SK-N-SH treated with all-trans-retinoic acid at 6 μM for 48 hours (cell line): ENCODE measurements at regions not wholly inside any gene's neighbourhood (a gene's known extent, or its start where the extent isn't known, plus 50 kb on each side); places are given as distances from the start of the nearest gene placed in this dataset.
"Not testable (repeated sequence)": the region's sequence is repeated elsewhere in the genome, so short reads cannot be mapped to it uniquely, and the experiment has no call there.

Source experiments
- ATAC-seq: fragments of 200-7000 bp; cut with Tn5 transposase; 3 replicates; pipeline ENCODE4 v1.9.1; 2020; ENCODE audit warnings: mild to moderate bottlenecking, moderate library complexity
- ARNTL ChIP-seq: fragments of 450-650 bp; formaldehyde crosslinking; IDR thresholded peaks from 2 replicates; pipeline ENCODE4 v1.5.0; 2020; ENCODE audit warnings: low read depth, mild to moderate bottlenecking, moderate library complexity, borderline replicate concordance
- BACH2 ChIP-seq: fragments of 250-450 bp; sonication (Bioruptor Pico); IDR thresholded peaks from 2 replicates; pipeline ENCODE4 v1.9.0; 2021; ENCODE audit warnings: mild to moderate bottlenecking, borderline replicate concordance
- CSDC2 ChIP-seq: fragments of 250-450 bp; sonication (Bioruptor Pico); IDR thresholded peaks from 2 replicates; pipeline ENCODE4 v1.5.0; 2020; ENCODE audit warnings: mild to moderate bottlenecking, moderate library complexity
- CSRNP3 ChIP-seq: fragments of 250-450 bp; sonication (Bioruptor Pico); IDR thresholded peaks from 2 replicates; pipeline ENCODE4 v1.5.1; 2021; ENCODE audit warnings: mild to moderate bottlenecking, moderate library complexity
- ESRRG ChIP-seq: fragments of 250-450 bp; sonication (Bioruptor Pico); IDR thresholded peaks from 2 replicates; pipeline ENCODE4 v1.6.1; 2021; ENCODE audit warnings: mild to moderate bottlenecking
- GLIS3 ChIP-seq: fragments of 250-450 bp; sonication (Bioruptor Pico); IDR thresholded peaks from 2 replicates; pipeline ENCODE4 v1.5.0; 2020; ENCODE audit warnings: mild to moderate bottlenecking, moderate library complexity
- ISL1 ChIP-seq: fragments of 250-450 bp; sonication (Bioruptor Pico); IDR thresholded peaks from 2 replicates; pipeline ENCODE4 v2.1.2; 2022; ENCODE audit warnings: mild to moderate bottlenecking, moderate library complexity
- OSR1 ChIP-seq: fragments of 250-450 bp; sonication (Bioruptor Pico); IDR thresholded peaks from 2 replicates; pipeline ENCODE4 v1.8.0; 2022; ENCODE audit warnings: moderate library complexity, mild to moderate bottlenecking, inconsistent platforms
- PPARA ChIP-seq: fragments of 250-450 bp; sonication (Bioruptor Pico); IDR thresholded peaks from 2 replicates; pipeline ENCODE4 v1.5.0; 2020; ENCODE audit warnings: mild to moderate bottlenecking, borderline replicate concordance
- RARB ChIP-seq: fragments of 250-450 bp; sonication (Bioruptor Pico); IDR thresholded peaks from 2 replicates; pipeline ENCODE4 v1.8.0; 2021; ENCODE audit warnings: mild to moderate bottlenecking, moderate library complexity
- SNAI2 ChIP-seq: fragments of 250-450 bp; sonication (Bioruptor Pico); IDR thresholded peaks from 2 replicates; pipeline ENCODE4 v1.5.0; 2020; ENCODE audit warnings: mild to moderate bottlenecking, moderate library complexity
- TCF4 ChIP-seq: fragments of 250-450 bp; sonication (Bioruptor Pico); IDR thresholded peaks from 2 replicates; pipeline ENCODE4 v1.8.0; 2021; ENCODE audit warnings: mild to moderate bottlenecking, moderate library complexity, borderline replicate concordance
- TOX ChIP-seq: fragments of 250-450 bp; sonication (Bioruptor Pico); IDR thresholded peaks from 2 replicates; pipeline ENCODE4 v1.8.0; 2021; ENCODE audit warnings: mild to moderate bottlenecking, moderate library complexity, borderline replicate concordance
- ZFP30 ChIP-seq: fragments of 450-650 bp; formaldehyde crosslinking; IDR thresholded peaks from 2 replicates; pipeline ENCODE4 v1.5.0; 2022; ENCODE audit warnings: mild to moderate bottlenecking, moderate library complexity
- ZNF565 ChIP-seq: fragments of 450-650 bp; formaldehyde crosslinking; conservative IDR thresholded peaks from 2 replicates; pipeline ENCODE4 v1.5.0; 2020; ENCODE audit warnings: low read depth, mild to moderate bottlenecking, moderate library complexity
- ZNF70 ChIP-seq: fragments of 450-650 bp; formaldehyde crosslinking; IDR thresholded peaks from 2 replicates; pipeline ENCODE4 v1.5.0; 2020; ENCODE audit warnings: mild to moderate bottlenecking, moderate library complexity
- ZNF8 ChIP-seq: fragments of 450-650 bp; formaldehyde crosslinking; IDR thresholded peaks from 2 replicates; pipeline ENCODE4 v1.5.0; 2020; ENCODE audit warnings: mild to moderate bottlenecking, moderate library complexity
- TF ChIP-seq, protein P1 (sequence below): fragments of 250-450 bp; sonication (Bioruptor Pico); IDR thresholded peaks from 2 replicates; pipeline ENCODE4 v1.8.0; 2021; ENCODE audit warnings: low read depth, mild to moderate bottlenecking, moderate library complexity, borderline replicate concordance
- TF ChIP-seq, protein P2 (sequence below): fragments of 250-450 bp; sonication (Bioruptor Pico); IDR thresholded peaks from 2 replicates; pipeline ENCODE4 v1.5.1; 2020; ENCODE audit warnings: low read depth, mild to moderate bottlenecking, moderate library complexity
- TF ChIP-seq, protein P3 (sequence below): fragments of 250-450 bp; sonication (Bioruptor Pico); IDR thresholded peaks from 2 replicates; pipeline ENCODE4 v1.8.0; 2020; ENCODE audit warnings: mild to moderate bottlenecking, moderate library complexity, borderline replicate concordance

GRCh38 chr11:67795746-67796145, 121.3 kb upstream of the ALDH3B2 start:
- no peak for ATAC-seq
- TF ChIP-seq PPARA (CRISPR knock-in tag) (no peak), TCF4 (CRISPR knock-in tag) (no peak), ARNTL (CRISPR knock-in tag) (no peak), OSR1 (CRISPR knock-in tag) (no peak), ZNF8 (no peak), GLIS3 (CRISPR knock-in tag) (no peak), ISL1 (CRISPR knock-in tag) (no peak), SNAI2 (no peak), RARB (CRISPR knock-in tag) (no peak), TOX (CRISPR knock-in tag) (no peak), ZNF70 (CRISPR knock-in tag) (no peak), ESRRG (CRISPR knock-in tag) (no peak), CSRNP3 (CRISPR knock-in tag) (no peak), BACH2 (no peak), CSDC2 (no peak), ZNF565 (CRISPR knock-in tag) (no peak), ZFP30 (CRISPR knock-in tag) (no peak)
- TF ChIP-seq, protein P1, sequence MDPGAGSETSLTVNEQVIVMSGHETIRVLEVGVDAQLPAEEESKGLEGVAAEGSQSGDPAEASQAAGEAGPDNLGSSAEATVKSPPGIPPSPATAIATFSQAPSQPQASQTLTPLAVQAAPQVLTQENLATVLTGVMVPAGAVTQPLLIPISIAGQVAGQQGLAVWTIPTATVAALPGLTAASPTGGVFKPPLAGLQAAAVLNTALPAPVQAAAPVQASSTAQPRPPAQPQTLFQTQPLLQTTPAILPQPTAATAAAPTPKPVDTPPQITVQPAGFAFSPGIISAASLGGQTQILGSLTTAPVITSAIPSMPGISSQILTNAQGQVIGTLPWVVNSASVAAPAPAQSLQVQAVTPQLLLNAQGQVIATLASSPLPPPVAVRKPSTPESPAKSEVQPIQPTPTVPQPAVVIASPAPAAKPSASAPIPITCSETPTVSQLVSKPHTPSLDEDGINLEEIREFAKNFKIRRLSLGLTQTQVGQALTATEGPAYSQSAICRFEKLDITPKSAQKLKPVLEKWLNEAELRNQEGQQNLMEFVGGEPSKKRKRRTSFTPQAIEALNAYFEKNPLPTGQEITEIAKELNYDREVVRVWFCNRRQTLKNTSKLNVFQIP (CRISPR knock-in tag): no peak
- TF ChIP-seq, protein P2, sequence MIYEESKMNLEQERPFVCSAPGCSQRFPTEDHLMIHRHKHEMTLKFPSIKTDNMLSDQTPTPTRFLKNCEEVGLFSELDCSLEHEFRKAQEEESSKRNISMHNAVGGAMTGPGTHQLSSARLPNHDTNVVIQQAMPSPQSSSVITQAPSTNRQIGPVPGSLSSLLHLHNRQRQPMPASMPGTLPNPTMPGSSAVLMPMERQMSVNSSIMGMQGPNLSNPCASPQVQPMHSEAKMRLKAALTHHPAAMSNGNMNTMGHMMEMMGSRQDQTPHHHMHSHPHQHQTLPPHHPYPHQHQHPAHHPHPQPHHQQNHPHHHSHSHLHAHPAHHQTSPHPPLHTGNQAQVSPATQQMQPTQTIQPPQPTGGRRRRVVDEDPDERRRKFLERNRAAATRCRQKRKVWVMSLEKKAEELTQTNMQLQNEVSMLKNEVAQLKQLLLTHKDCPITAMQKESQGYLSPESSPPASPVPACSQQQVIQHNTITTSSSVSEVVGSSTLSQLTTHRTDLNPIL (CRISPR knock-in tag): no peak
- TF ChIP-seq, protein P3, sequence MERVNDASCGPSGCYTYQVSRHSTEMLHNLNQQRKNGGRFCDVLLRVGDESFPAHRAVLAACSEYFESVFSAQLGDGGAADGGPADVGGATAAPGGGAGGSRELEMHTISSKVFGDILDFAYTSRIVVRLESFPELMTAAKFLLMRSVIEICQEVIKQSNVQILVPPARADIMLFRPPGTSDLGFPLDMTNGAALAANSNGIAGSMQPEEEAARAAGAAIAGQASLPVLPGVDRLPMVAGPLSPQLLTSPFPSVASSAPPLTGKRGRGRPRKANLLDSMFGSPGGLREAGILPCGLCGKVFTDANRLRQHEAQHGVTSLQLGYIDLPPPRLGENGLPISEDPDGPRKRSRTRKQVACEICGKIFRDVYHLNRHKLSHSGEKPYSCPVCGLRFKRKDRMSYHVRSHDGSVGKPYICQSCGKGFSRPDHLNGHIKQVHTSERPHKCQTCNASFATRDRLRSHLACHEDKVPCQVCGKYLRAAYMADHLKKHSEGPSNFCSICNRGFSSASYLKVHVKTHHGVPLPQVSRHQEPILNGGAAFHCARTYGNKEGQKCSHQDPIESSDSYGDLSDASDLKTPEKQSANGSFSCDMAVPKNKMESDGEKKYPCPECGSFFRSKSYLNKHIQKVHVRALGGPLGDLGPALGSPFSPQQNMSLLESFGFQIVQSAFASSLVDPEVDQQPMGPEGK (CRISPR knock-in tag): no peak

GRCh38 chr11:67793750-67794149, 119.3 kb upstream of the ALDH3B2 start:
- not testable (repeated sequence) for ATAC-seq

DNA sequence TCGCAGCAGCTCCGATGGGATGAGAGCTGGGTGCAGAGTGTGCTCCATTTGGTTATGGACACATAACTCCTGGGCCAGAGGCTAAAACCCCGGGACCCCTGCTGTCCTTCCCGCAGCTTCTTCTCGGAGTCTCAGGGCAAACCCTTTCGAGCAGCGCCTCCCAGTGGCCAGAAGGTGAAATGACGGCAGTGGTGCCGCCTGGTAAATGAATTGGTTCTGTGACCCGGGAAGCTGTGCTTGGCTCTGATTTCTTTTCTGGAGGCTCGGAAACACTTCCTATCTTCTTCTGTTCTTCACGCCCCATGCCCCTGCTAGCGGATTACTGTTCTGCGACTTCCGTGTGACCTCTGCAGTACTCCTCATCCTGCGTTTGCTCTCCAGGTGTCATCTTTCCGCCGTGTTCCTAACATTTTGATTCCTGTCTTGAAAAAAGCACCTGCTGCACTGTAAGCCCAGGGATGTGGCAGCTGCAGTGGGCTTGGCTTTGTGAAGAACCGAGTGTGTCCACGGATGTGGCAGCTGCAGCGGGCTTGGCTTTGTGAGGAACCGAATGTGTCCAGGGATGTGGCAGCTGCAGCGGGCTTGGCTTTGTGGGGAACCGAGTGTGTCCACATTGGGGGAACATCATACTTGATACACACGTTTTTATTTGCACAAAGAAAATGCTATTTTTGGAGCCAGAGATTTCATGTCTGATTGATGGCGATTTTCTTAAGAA, 118.0 kb upstream of the ALDH3B2 start:
- ATAC-seq: not testable (repeated sequence)

DNA sequence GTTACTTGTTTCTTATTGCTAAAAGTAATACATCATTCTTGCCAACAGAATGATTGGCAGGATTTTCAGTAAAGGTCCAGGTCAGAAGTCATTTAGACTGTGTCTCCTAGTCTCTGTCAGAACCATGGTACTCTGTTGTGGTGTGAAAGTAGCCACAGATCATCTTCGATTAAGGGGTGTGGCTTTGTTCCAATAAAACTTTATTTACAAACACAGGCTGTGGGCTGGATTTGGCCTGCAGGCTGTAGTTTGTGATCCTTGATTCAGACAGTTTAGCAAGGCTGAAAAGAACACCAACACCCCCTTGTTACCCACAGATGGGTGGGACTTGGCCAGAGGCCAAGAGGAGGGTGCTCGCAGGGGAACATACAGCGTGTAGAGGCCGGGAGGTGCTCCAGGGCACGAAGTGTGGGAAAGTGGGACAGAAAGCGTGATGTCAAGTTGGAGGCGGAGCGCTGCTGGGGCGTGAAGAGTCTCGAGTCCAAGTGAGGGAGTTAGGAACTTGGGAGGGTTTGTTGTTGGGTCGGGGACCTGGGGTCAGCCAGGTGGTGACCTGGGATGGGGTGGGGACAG, 117.3 kb upstream of the ALDH3B2 start:
- not testable (repeated sequence) for ATAC-seq

DNA sequence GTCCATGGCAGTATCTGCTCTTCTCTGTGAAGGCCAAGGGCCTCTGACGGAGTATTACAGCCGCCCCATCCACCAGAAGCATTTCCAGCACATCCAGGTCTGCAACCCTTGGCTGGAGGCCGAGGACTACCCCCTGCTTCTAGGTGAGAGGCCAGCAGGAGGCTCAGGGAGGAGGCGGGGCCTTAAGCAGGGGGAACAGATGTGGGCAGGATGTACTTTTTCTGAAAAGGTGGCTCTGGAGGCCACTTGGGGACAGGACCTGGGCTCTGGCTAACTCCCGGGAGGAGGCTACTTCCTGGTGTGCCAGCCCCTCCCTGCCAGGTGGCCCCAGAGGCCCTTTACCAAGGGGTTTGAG, 113.9 kb upstream of the ALDH3B2 start:
- not testable (repeated sequence) for ATAC-seq

DNA sequence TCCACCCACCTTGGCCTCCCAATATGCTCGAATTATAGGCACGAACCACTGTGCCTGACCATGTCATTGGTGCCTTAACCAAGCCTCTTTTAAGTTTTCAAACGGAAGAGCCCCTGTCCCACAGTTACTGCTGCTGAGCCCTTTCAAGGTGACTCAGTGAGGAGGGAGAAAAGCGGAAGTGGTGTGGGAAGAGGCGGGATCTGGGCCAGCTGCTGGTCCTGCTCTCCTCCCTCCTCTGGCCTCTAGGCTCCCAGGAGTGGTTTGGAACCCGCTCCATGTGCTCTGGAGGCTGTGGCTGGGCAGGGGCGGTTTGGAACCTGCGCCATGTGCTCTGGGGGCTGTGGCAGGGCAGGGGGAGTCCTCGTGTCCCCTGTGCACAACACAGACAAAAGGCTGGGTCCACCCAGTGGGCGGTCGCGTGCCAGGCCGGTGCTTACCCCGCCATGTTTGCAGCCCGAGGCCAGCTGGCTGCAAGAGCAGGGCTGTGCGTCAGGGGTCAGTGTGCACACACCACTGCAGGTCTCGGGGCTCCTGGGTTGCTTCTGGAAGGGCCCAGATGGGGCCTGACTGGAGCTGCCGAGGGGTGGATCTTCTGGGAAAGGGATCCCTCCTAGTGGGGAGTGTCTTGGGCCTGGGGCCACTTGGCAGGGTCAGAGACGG, 113.4 kb upstream of the ALDH3B2 start:
- not testable (repeated sequence) for ATAC-seq

DNA sequence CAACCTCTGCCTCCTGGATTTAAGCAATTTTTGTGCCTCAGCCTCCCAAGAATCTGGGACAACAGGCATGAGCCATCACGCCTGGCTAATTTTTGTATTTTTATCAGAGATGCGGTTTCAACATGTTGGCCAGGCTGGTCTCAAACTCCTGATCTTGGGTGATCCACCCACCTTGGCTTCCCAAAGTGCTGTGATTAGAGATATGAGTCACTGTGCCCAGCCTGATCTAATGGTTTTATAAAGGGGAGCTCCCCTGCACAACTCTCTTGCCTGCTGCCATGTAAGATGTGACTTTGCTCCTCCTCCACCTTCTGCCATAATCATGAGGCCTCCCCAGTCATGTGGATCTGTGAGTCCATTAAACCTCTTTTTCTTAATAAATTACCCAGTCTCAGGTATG, 107.5 kb upstream of the ALDH3B2 start:
- ATAC-seq: not testable (repeated sequence)

DNA sequence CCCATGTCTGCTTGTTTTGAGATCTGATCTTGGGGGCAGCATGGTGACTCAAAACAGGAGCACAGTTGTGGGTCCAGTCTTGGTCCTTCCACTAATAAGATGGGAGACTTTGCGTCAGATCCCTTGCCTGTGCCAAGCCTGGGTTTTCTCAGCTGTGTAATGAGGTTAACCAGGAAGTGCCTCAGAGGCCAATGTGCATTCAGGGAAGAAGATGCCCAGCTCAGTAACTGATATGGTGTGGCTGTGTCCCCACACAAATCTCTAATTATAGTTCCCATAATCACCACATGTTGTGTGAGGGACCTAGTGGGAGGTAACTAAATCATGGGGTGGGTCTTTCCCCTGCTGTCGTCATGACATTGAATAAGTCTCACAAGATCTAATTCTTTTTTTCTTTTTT, 107.1 kb upstream of the ALDH3B2 start:
- not testable (repeated sequence) for ATAC-seq
